Stimulated activated CD8-positive, alpha-beta memory T cell treated with anti-CD3 and anti-CD28 coated beads, Interleukin-15, amount 100 ng/mL, for 48 hours (primary cell): ENCODE measurements at regions not wholly inside any gene's neighbourhood (a gene's known extent, or its start where the extent isn't known, plus 50 kb on each side); places are given as distances from the start of the nearest gene placed in this dataset.
"Not testable (repeated sequence)": the region's sequence is repeated elsewhere in the genome, so short reads cannot be mapped to it uniquely, and the experiment has no call there.

Experiments used
- DNase-seq, 2 donors: peaks; one replicate each; pipeline ENCODE4 v3.0.0-alpha.2; 2020; ENCODE audit warnings: low read depth in 2 of 2

GRCh38 chr5:145463634-145464033, 371.5 kb downstream of the PRELID2 start:
- no peak for DNase-seq

- no peak for DNase-seq
Measured at GRCh38 chr5:145462525-145462924, 372.6 kb downstream of the PRELID2 start.

GRCh38 chr5:145450286-145450885, 384.8 kb downstream of the PRELID2 start:
- no peak for DNase-seq

- DNase-seq: no peak
Measured at GRCh38 chr5:145449794-145450193, 385.3 kb downstream of the PRELID2 start.

- not testable (repeated sequence) for DNase-seq
Measured at GRCh38 chr5:145446875-145447274, 388.3 kb downstream of the PRELID2 start.

GRCh38 chr5:145446412-145446811, 388.7 kb downstream of the PRELID2 start:
- DNase-seq: no peak

GRCh38 chr5:145445027-145445426, 390.1 kb downstream of the PRELID2 start:
- DNase-seq: no peak

GRCh38 chr5:145443964-145444363, 391.2 kb downstream of the PRELID2 start:
- DNase-seq: no peak

GRCh38 chr5:145443366-145443765, 391.8 kb downstream of the PRELID2 start:
- no peak for DNase-seq

GRCh38 chr5:145442661-145443060, 392.5 kb downstream of the PRELID2 start:
- DNase-seq: not testable (repeated sequence)

GRCh38 chr5:145441228-145441627, 393.9 kb downstream of the PRELID2 start:
- no peak for DNase-seq

GRCh38 chr5:145437627-145438026, 397.5 kb downstream of the PRELID2 start:
- DNase-seq: no peak

- DNase-seq: no peak
Measured at GRCh38 chr5:145433077-145433476, 402.1 kb downstream of the PRELID2 start.

GRCh38 chr5:145429170-145429569, 406.0 kb downstream of the PRELID2 start:
- DNase-seq: no peak

GRCh38 chr5:145408048-145408341, 427.1 kb downstream of the PRELID2 start:
- no peak for DNase-seq

- DNase-seq: no peak
Measured at GRCh38 chr5:145407300-145408047, 427.7 kb downstream of the PRELID2 start.

- DNase-seq: no peak
Measured at GRCh38 chr5:145403992-145404391, 431.1 kb downstream of the PRELID2 start.

- no peak for DNase-seq
Measured at GRCh38 chr5:145396888-145397287, 438.3 kb downstream of the PRELID2 start.

- DNase-seq: not testable (repeated sequence)
Measured at GRCh38 chr5:145395151-145395550, 440.0 kb downstream of the PRELID2 start.

GRCh38 chr5:145393426-145393825, 441.7 kb downstream of the PRELID2 start:
- no peak for DNase-seq

GRCh38 chr5:145389047-145389446, 446.1 kb downstream of the PRELID2 start:
- DNase-seq: no peak

- no peak for DNase-seq
Measured at GRCh38 chr5:145385276-145385675, 449.9 kb downstream of the PRELID2 start.

GRCh38 chr5:145378226-145378625, 456.9 kb downstream of the PRELID2 start:
- DNase-seq: no peak

- DNase-seq: no peak
Measured at GRCh38 chr5:145375521-145375920, 459.6 kb downstream of the PRELID2 start.
